Neural cell (in vitro differentiated cells): ENCODE measurements at regions not wholly inside any gene's neighbourhood (a gene's known extent, or its start where the extent isn't known, plus 50 kb on each side); places are given as distances from the start of the nearest gene placed in this dataset.
A peak's percentile ranks its signal among the peaks of the same experiment; 100 is the strongest.

Experiments used
- H2AFZ ChIP-seq: fragments of 200-600, 300-800 bp; sonication (generic), shearing (Covaris generic); 2 replicates; pipeline ENCODE4 v1.6.0; 2014; ENCODE audit warnings: low read depth, mild to moderate bottlenecking, antibody characterized with exemption, low read length, moderate library complexity
- H3F3A ChIP-seq: fragments of 200-600 bp; shearing (Covaris generic); 2 replicates; pipeline ENCODE4 v1.6.1; 2016; ENCODE audit warnings: mild to moderate bottlenecking, moderate library complexity, mixed read lengths, antibody characterized with exemption, low read length; ENCODE audit not compliant: insufficient read depth, poor library complexity, severe bottlenecking
- H3K27ac ChIP-seq: fragments of 200-600, 300-800 bp; sonication (generic), shearing (Covaris generic); 2 replicates; pipeline ENCODE4 v1.5.1; 2014; ENCODE audit warnings: mild to moderate bottlenecking, low read length, moderate library complexity
- H3K27me3 ChIP-seq: fragments of 300-800, 200-600 bp; sonication (generic), shearing (Covaris generic); 2 replicates; pipeline ENCODE4 v1.6.0; 2014; ENCODE audit warnings: mild to moderate bottlenecking, low read depth, low read length, moderate library complexity; ENCODE audit not compliant: insufficient read depth
- H3K36me3 ChIP-seq: fragments of 300-800, 200-600 bp; sonication (generic), shearing (Covaris generic); 2 replicates; pipeline ENCODE4 v1.5.1; 2014; ENCODE audit warnings: mild to moderate bottlenecking, antibody characterized with exemption, low read length, moderate library complexity; ENCODE audit not compliant: insufficient read depth
- H3K4me2 ChIP-seq: fragments of 300-800, 200-600 bp; sonication (generic), shearing (Covaris generic); 2 replicates; pipeline ENCODE4 v1.6.0; 2014; ENCODE audit warnings: mild to moderate bottlenecking, low read length
- H3K4me3 ChIP-seq: fragments of 300-800, 200-600 bp; sonication (generic), shearing (Covaris generic); 2 replicates; pipeline ENCODE4 v1.5.1; 2014; ENCODE audit warnings: mild to moderate bottlenecking, low read length, moderate library complexity
- H3K79me2 ChIP-seq: fragments of 200-600 bp; shearing (Covaris generic); replicated peaks from 2 replicates; pipeline ENCODE4 v1.6.0; 2014; ENCODE audit warnings: mild to moderate bottlenecking, low read length, moderate library complexity; ENCODE audit not compliant: insufficient read depth
- H3K9ac ChIP-seq: fragments of 300-800, 200-600 bp; sonication (generic), shearing (Covaris generic); 2 replicates; pipeline ENCODE4 v1.6.1; 2016; ENCODE audit warnings: mild to moderate bottlenecking, low read length, mixed read lengths
- H3K9me2 ChIP-seq: fragments of 200-600 bp; shearing (Covaris generic); 2 replicates; pipeline ENCODE4 v1.6.1; 2016; ENCODE audit warnings: mild to moderate bottlenecking, low read length, mixed read lengths; ENCODE audit not compliant: insufficient read depth
- H3K9me3 ChIP-seq: fragments of 200-600, 300-800 bp; sonication (generic), shearing (Covaris generic); 2 replicates; pipeline ENCODE4 v1.6.1; 2016; ENCODE audit warnings: mild to moderate bottlenecking, mixed run types, low read length, moderate library complexity, mixed read lengths
- H4K20me1 ChIP-seq: fragments of 200-600 bp; shearing (Covaris generic); 2 replicates; pipeline ENCODE4 v1.6.1; 2016; ENCODE audit warnings: mild to moderate bottlenecking, mixed run types; ENCODE audit not compliant: insufficient read depth
- CTCF ChIP-seq: fragments of 450-650 bp; IDR thresholded peaks from 2 replicates; pipeline ENCODE4 v1.5.1; 2014; ENCODE audit warnings: antibody characterized with exemption, mild to moderate bottlenecking, moderate library complexity; ENCODE audit not compliant: poor library complexity, severe bottlenecking
- EP300 ChIP-seq: fragments of 450-650 bp; conservative IDR thresholded peaks from 2 replicates; pipeline ENCODE4 v1.6.1; 2014; ENCODE audit warnings: antibody characterized with exemption, mild to moderate bottlenecking, moderate library complexity; ENCODE audit not compliant: poor library complexity, severe bottlenecking
- EZH2 ChIP-seq: fragments of 200-600, 300-800 bp; shearing (Covaris generic), sonication (generic); IDR thresholded peaks from 2 replicates; pipeline ENCODE4 v1.6.1; 2014; ENCODE audit warnings: antibody characterized with exemption, low read length, borderline replicate concordance, mild to moderate bottlenecking; ENCODE audit not compliant: insufficient read depth, poor library complexity, severe bottlenecking
- MXI1 ChIP-seq: fragments of 450-650 bp; conservative IDR thresholded peaks from 2 replicates; pipeline ENCODE4 v1.6.1; 2014; ENCODE audit warnings: antibody characterized with exemption, mild to moderate bottlenecking; ENCODE audit not compliant: poor library complexity, severe bottlenecking
- POLR2AphosphoS5 ChIP-seq: IDR thresholded peaks from 2 replicates; pipeline ENCODE4 v1.6.1; 2012
- RAD21 ChIP-seq: fragments of 450-650 bp; conservative IDR thresholded peaks from 2 replicates; pipeline ENCODE4 v1.6.1; 2014; ENCODE audit warnings: antibody characterized with exemption, mild to moderate bottlenecking, moderate library complexity
- REST ChIP-seq: IDR thresholded peaks from 2 replicates; pipeline ENCODE4 v1.6.1; 2012; ENCODE audit warnings: borderline replicate concordance
- SMC3 ChIP-seq: fragments of 450-650 bp; conservative IDR thresholded peaks from 2 replicates; pipeline ENCODE4 v1.6.1; 2014; ENCODE audit warnings: antibody characterized with exemption, mild to moderate bottlenecking, moderate library complexity; ENCODE audit not compliant: poor library complexity
- TAF1 ChIP-seq: IDR thresholded peaks from 2 replicates; pipeline ENCODE4 v1.6.1; 2012; ENCODE audit warnings: low read depth

- H3K9me2 ChIP-seq = no peaks in the 10 kb centered on the region
- no peak overlapping the region for H3K4me3 ChIP-seq
- TF ChIP-seq EZH2 = no peak
- TF ChIP-seq REST = peak; percentile 69
- TF ChIP-seq SMC3 = no peak
- TF ChIP-seq EP300 = peak; percentile 51
- no peak for TF ChIP-seq CTCF
- peak; percentile 99 for TF ChIP-seq POLR2AphosphoS5
- TF ChIP-seq TAF1 = no peak
- TF ChIP-seq RAD21 = peak; percentile 19
- TF ChIP-seq MXI1 = no peak
- H3F3A ChIP-seq = no peaks in the 10 kb centered on the region
- H2AFZ ChIP-seq = no peak overlapping the region
- no peaks in the 10 kb centered on the region for H3K36me3 ChIP-seq
- no peak overlapping the region for H3K4me2 ChIP-seq
- no peaks in the 10 kb centered on the region for H3K27me3 ChIP-seq
- no peaks in the 10 kb centered on the region for H4K20me1 ChIP-seq
- peak overlapping the region; percentile 24 for H3K9ac ChIP-seq
- H3K9me3 ChIP-seq = no peaks in the 10 kb centered on the region
- H3K79me2 ChIP-seq = no peaks in the 10 kb centered on the region
- peak overlapping the region; percentile 44 for H3K27ac ChIP-seq
Measured at GRCh38 chr13:111900390-111901131, 166.4 kb upstream of the SOX1 start.

- Histone ChIP-seq H3K79me2 (no peaks in the 10 kb centered on the region), H3K4me3 (no peak overlapping the region), H3K27me3 (no peaks in the 10 kb centered on the region), H4K20me1 (no peaks in the 10 kb centered on the region), H2AFZ (no peak overlapping the region), H3K4me2 (no peak overlapping the region), H3K9ac (peak overlapping the region; percentile 24), H3K9me3 (no peaks in the 10 kb centered on the region), H3F3A (no peaks in the 10 kb centered on the region), H3K36me3 (no peaks in the 10 kb centered on the region), H3K27ac (peak overlapping the region; percentile 44), H3K9me2 (no peaks in the 10 kb centered on the region)
- TF ChIP-seq EP300 (no peak), CTCF (no peak), EZH2 (no peak), POLR2AphosphoS5 (no peak), SMC3 (no peak), REST (no peak), MXI1 (no peak), TAF1 (no peak), RAD21 (no peak)
Measured at GRCh38 chr13:111901267-111901915, 165.6 kb upstream of the SOX1 start.
